ENCODE measurements at regions not wholly inside any gene's neighbourhood (a gene's known extent, or its start where the extent isn't known, plus 50 kb on each side); places are given as distances from the start of the nearest gene placed in this dataset.

DNA sequence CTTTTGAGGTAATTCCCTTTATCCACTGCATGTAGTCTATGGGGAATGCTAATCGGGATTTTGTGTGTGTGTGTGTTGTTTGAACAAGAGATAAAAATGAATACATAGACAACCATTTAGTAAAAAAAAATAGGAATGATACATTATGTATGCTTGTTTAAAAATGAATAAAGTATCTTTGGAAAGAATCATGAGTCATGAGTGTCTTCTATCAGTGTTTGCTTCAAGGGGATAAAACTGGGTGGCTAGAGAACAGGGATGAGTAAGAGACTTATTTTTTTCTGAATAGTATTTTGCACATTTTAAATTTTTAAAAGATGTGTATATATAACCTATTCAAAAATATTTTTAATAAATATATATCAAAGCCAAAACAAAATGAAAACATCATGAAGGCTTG is 839.4 kb upstream of the ADGRL4 start:
- no peak for DNase-seq (ENCODE audit: low spot score)

DNA sequence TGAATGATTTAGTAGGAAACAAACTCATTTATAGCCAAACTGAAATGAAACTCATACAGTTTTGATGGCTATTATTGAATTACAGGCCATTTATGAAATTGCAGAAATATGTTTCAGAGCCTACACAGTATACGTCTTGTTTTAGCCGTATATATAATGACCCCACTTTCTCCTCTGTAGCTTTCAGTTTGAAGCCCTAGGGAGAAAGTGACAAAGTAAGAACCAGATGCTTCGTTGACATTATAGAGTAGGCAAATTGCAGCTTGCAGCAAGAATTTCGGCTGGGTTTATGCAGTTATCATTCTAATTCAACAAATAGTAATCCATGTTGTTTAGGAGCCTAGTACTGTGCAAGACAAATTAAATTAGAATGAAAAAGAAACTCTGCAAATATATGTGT is 836.3 kb upstream of the ADGRL4 start:
- no peak for DNase-seq (ENCODE audit: low spot score)

DNA sequence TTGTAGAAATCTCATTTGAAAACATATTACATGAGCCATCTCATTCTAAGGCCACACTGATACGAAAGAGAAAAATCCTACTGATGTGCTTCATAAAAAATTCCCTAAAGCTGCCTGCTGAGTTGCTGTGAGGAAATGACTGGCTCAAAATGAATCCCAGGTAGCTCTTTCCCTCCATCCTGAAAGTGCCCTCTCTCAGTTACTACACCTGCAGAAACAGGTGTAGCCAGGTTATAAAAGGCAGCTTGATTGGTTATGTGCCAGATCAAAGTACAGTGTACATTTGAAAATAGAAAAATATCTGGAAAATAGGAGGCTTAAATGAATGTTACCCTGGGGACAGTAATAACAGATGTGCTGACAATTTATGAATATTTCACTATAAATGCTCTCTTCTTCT is 833.4 kb upstream of the ADGRL4 start:
- no peak for DNase-seq (ENCODE audit: low spot score)

DNA sequence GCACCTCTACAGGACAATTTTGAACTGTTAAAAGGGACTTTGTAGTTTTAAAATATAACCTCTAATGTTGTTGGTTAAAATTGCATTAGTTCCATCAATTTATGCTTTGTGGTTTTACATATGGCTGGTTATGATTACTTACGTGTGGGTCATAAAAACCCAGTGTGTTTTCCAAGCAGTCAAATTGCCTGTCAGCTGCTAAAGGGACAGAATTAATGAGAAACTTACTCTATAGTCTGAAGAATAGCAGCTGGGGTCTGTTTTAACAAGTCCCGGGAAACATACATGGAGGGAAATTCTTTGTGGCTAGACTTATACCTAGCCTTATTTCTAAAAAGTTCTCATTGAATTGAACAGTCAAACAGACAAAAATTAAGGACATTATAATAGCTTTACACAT is 820.9 kb upstream of the ADGRL4 start:
- DNase-seq (ENCODE audit: low spot score): no peak

DNA sequence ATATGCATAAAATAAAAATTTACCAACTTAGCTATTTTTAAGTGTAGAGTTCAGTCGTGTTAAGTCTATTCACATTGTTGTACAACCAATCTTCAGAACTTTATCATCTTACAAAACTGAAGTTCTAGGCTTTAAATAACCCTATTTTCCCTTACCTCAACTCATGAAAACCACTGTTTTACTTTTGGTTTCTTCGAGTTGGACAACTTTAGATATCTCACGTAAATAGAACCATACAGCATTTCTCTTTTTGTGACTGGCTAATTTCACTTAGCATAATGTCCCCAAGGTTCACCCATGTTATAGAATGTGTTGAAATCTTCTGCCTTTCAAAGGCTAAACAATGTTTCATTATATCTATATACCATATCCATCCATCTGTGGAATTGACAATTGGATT is 819.0 kb upstream of the ADGRL4 start:
- DNase-seq (ENCODE audit: low spot score): no peak

GRCh38 chr1:79822053-79822452 is 815.5 kb upstream of the ADGRL4 start:
- no peak for DNase-seq (ENCODE audit: low spot score)

DNA sequence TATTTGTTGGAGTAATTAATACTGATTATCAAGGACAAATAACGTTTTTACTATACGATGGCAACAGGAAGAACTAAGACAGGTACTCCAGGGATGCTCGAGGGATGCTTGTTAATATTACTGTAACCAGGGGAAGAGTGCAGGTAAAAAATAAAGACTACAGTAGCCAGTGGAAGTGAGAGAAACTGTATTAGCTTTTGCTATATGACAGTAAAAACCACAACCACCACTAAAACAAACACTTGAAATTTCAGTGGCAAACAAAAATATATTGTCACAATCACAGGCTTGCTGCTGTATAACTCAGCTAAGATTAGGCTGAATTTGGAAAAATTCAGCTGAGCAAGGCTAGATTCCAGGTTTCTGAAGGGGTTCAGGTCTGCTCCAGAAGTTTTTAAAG is 812.6 kb upstream of the ADGRL4 start:
- DNase-seq (ENCODE audit: low spot score): no peak

- DNase-seq (ENCODE audit: low spot score): no peak
These were observed 810.6 kb upstream of the ADGRL4 start for GRCh38 chr1:79817031-79817560.

GRCh38 chr1:79815115-79815514 is 808.6 kb upstream of the ADGRL4 start:
- DNase-seq (ENCODE audit: low spot score): no peak

GRCh38 chr1:79811173-79811572 is 804.6 kb upstream of the ADGRL4 start:
- DNase-seq (ENCODE audit: low spot score): no peak

- no peak for DNase-seq (ENCODE audit: low spot score)
These were observed 802.4 kb upstream of the ADGRL4 start for GRCh38 chr1:79808816-79809475.

- DNase-seq (ENCODE audit: low spot score): no peak
These were observed 801.3 kb upstream of the ADGRL4 start for GRCh38 chr1:79807816-79808215.

GRCh38 chr1:79797487-79797886 is 791.0 kb upstream of the ADGRL4 start:
- no peak for DNase-seq (ENCODE audit: low spot score)

DNA sequence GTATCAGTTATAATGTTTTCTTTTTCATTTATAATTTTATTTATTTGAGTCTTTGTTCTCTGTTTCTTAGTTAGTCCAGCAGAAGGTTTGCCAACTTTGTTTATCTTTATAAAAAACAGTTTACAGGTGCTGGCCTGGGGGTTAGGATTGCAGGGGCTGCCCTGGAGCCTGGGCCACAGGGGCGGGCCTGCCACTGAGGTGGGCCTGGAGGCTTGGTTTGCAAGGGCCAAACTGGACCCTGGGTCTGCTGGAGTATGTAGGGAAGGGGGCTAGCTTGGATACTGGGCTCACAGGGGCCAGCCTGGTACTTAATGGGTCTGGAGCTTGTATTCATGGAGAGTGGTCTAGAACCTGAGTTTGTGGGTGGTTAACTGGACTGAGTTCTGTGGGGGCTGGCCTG is 789.9 kb upstream of the ADGRL4 start:
- DNase-seq (ENCODE audit: low spot score): no peak

- DNase-seq (ENCODE audit: low spot score): no peak
These were observed 785.8 kb upstream of the ADGRL4 start for GRCh38 chr1:79792219-79792930.

DNA sequence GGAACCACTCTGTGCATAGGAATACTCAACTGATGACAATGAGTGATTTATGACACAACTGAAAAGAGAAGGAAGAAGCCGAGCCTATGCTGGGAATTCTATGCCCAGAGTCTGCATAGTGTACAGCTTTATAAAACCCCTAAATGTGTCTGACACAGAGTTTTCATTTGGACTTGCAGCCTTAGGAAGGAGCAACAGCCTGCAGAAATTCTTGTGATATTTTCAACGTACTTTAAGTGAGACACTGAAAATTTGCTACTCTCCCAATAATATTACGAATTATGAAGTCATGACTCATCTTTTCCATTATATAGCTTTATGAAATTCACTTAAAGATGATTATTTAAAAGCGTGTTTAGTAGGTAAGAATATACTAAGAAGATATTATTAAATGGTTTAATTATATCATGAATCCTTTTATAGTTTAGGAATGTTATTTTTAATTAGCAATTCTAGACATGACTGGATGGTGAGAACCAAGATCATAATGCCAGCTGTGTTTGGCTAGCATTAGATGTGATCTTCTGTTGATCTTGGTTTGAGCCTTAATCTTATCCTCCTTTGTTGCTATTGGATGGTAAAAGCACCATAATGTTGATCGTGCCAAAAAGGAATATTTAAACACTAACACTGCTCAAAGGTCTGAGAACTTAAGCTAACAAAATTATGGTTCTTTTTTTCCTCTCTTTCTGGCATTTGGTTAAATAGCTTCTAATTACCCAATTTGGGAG is 785.1 kb upstream of the ADGRL4 start:
- no peak for DNase-seq (ENCODE audit: low spot score)

DNA sequence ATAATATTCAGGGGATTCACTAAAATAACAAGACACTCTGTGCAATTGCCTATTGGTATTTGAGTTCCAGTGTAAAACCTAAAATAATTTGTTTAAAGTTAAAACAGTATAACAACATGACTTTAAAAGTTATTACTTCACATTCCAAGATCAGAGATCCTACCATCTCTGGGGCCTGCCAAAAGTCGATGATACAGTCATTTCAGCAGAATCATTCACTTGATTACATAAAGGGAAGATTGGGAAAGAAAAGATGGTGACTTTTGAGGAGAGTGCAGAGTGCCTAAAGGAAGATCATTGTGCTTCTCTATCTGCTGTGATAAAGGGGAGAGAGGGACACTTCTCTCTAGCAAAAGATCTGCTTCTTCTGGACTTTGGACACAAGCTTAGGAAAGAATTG is 784.4 kb upstream of the ADGRL4 start:
- DNase-seq (ENCODE audit: low spot score): no peak

GRCh38 chr1:79787631-79788030 is 781.1 kb upstream of the ADGRL4 start:
- no peak for DNase-seq (ENCODE audit: low spot score)

DNA sequence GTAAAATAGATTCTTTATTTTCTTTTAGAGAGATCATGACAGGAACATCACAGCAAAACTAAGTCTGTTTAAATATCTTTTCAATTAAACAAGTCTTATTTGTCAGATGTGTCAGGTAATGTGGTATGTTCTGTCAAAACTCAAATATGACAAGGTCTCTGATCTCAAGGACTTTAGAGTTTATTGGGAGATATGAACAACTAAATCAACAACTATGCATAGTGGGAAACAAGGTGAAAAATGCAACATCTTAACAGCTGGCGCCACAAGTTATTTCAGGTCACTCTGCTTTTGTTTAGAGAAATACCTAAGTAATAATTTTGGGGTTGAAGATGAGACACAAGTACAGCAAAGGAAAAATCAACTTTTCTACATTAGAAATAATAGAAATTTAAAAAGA is 779.4 kb upstream of the ADGRL4 start:
- no peak for DNase-seq (ENCODE audit: low spot score)

- no peak for DNase-seq (ENCODE audit: low spot score)
These were observed 779.0 kb upstream of the ADGRL4 start for GRCh38 chr1:79785561-79785960.

GRCh38 chr1:79781261-79781660 is 774.7 kb upstream of the ADGRL4 start:
- no peak for DNase-seq (ENCODE audit: low spot score)

DNA sequence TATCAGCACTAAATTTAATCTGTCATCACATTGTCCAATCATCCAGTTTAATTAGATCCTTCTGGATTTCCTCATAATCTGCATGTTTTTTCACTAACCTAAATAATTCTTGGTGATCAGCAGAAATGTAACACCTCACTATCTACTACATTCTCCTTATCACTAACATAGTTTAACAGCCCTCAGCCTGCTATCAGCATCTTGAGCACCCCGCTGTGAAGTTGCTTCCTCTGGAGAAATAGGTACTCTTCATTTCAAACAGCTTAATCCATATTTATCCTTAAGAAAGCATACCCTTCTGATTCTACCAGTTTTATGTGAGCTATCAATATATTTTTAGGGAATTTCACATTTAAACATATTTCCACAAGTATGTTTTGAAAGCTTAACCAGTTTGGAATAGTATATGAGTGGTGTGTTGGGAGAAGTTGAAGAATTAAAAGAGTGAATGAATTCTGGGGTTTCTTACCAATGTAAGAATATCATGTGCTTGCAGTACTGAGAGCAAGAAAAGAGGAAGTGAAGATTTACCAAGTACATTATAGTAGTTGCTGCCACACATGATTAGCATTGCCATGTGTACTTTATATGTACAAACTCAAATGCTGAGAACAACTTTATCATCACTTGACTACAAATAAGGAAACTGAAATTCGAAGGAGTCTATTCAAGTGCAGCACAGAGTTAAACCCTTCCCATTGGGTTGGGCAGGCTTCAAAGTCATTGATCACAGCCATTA is 771.1 kb upstream of the ADGRL4 start:
- no peak for DNase-seq (ENCODE audit: low spot score)
